SU-DHL-6 (cell line): ENCODE measurements at regions not wholly inside any gene's neighbourhood (a gene's known extent, or its start where the extent isn't known, plus 50 kb on each side); places are given as distances from the start of the nearest gene placed in this dataset.

Source experiments
- H2AFZ ChIP-seq: fragments of 200-600 bp; sonication (generic); 2 replicates; pipeline ENCODE4 v1.6.1; 2014; ENCODE audit warnings: low read depth, mild to moderate bottlenecking, moderate library complexity, mixed read lengths, antibody characterized with exemption, low read length; ENCODE audit not compliant: severe bottlenecking
- H3F3A ChIP-seq: fragments of 200-600 bp; shearing (Covaris generic); 2 replicates; pipeline ENCODE4 v1.6.0; 2016; ENCODE audit warnings: antibody characterized with exemption, mild to moderate bottlenecking; ENCODE audit not compliant: insufficient read depth
- H3K27ac ChIP-seq: fragments of 200-600 bp; sonication (generic); 2 replicates; pipeline ENCODE4 v1.5.1; 2016; ENCODE audit warnings: low read depth, mild to moderate bottlenecking, low read length, moderate library complexity, mixed read lengths
- H3K27me3 ChIP-seq: fragments of 200-600 bp; sonication (generic), shearing (Covaris generic); 2 replicates; pipeline ENCODE4 v1.6.0; 2014; ENCODE audit warnings: mild to moderate bottlenecking, low read length
- H3K36me3 ChIP-seq: fragments of 200-600 bp; sonication (generic); 2 replicates; pipeline ENCODE4 v1.6.1; 2014; ENCODE audit warnings: mild to moderate bottlenecking, low read length, mixed read lengths
- H3K4me2 ChIP-seq: fragments of 300-600, 200-600 bp; shearing (Covaris generic), sonication (generic); 2 replicates; pipeline ENCODE4 v1.6.0; 2014; ENCODE audit warnings: low read length, low read depth, mild to moderate bottlenecking; ENCODE audit not compliant: poor library complexity, severe bottlenecking
- H3K4me3 ChIP-seq: fragments of 200-600 bp; sonication (generic); 2 replicates; pipeline ENCODE4 v1.5.1; 2014; ENCODE audit warnings: antibody characterized with exemption, low read length, mild to moderate bottlenecking, mixed read lengths; ENCODE audit not compliant: insufficient read depth, poor library complexity, severe bottlenecking
- H3K79me2 ChIP-seq: fragments of 200-600 bp; sonication (generic); 2 replicates; pipeline ENCODE4 v1.6.1; 2014; ENCODE audit warnings: mild to moderate bottlenecking, low read length, moderate library complexity; ENCODE audit not compliant: insufficient read depth
- H3K9ac ChIP-seq: fragments of 200-600 bp; sonication (generic); 2 replicates; pipeline ENCODE4 v1.7.0; 2014; ENCODE audit warnings: mild to moderate bottlenecking, low read length
- H3K9me2 ChIP-seq: fragments of 200-600 bp; sonication (generic); replicated peaks from 2 replicates; pipeline ENCODE4 v1.6.1; 2014; ENCODE audit warnings: low read length; ENCODE audit not compliant: insufficient read depth
- H3K9me3 ChIP-seq: fragments of 200-600 bp; sonication (generic); 2 replicates; pipeline ENCODE4 v1.6.1; 2014; ENCODE audit warnings: low read length, mixed read lengths; ENCODE audit not compliant: insufficient read depth
- H4K20me1 ChIP-seq: fragments of 200-600 bp; sonication (generic); 2 replicates; pipeline ENCODE4 v1.6.1; 2014; ENCODE audit warnings: low read depth, mild to moderate bottlenecking, antibody characterized with exemption, low read length, moderate library complexity, mixed read lengths
- EZH2phosphoT487 ChIP-seq: fragments of 200-600 bp; sonication (generic), shearing (Covaris generic); conservative IDR thresholded peaks from 2 replicates; pipeline ENCODE4 v1.6.1; 2018; ENCODE audit warnings: mild to moderate bottlenecking, antibody characterized with exemption, low read length, moderate library complexity, mixed read lengths
- TF ChIP-seq, protein P1 (sequence below): fragments of 200-600 bp; sonication (generic); IDR thresholded peaks from one replicate; pipeline ENCODE4 v1.5.1; 2017; ENCODE audit warnings: antibody characterized with exemption, mild to moderate bottlenecking, low read length, moderate library complexity; ENCODE audit not compliant: insufficient read depth, poor library complexity, severe bottlenecking

DNA sequence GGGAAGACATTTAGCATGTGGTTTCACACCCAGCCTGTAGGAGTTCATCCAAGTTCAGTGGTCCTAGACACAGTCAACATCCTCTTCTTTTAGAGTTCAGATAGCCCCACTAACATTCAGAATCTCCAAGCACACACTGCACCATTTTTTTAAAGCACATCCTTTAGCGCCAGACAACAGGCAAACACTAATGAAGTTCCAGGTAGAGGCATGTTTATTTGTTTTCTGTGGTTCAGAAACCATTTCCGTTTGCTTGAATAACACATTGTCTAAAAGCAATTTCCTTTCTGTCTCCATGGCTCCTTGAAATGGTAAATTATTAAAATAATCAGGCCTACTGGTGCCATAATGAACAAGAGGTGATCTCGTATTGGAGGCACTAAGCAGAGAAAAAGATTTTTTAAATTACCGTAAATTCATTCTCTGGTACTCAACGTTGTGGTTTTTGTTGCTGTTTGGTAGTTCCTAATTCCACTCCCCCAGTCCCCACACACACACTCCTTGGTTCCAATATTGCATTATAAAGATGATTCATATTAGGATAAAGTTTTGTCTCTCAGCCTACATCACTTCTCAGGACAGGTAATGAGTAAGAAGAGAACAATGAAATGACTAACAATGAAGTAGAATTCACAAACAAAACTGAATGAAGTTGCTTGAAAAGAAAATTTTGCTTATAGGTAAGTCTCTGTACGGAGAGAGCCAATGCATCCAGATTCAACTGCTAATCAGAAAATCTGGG, 153.1 kb downstream of the PCSK1 start:
- H3K27ac ChIP-seq = no peak overlapping the region
- no peak overlapping the region for H3K4me2 ChIP-seq
- TF ChIP-seq, protein P1, sequence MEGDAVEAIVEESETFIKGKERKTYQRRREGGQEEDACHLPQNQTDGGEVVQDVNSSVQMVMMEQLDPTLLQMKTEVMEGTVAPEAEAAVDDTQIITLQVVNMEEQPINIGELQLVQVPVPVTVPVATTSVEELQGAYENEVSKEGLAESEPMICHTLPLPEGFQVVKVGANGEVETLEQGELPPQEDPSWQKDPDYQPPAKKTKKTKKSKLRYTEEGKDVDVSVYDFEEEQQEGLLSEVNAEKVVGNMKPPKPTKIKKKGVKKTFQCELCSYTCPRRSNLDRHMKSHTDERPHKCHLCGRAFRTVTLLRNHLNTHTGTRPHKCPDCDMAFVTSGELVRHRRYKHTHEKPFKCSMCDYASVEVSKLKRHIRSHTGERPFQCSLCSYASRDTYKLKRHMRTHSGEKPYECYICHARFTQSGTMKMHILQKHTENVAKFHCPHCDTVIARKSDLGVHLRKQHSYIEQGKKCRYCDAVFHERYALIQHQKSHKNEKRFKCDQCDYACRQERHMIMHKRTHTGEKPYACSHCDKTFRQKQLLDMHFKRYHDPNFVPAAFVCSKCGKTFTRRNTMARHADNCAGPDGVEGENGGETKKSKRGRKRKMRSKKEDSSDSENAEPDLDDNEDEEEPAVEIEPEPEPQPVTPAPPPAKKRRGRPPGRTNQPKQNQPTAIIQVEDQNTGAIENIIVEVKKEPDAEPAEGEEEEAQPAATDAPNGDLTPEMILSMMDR = no peak
- TF ChIP-seq EZH2phosphoT487 = no peak
- H3K36me3 ChIP-seq = no peaks in the 10 kb centered on the region
- H3K79me2 ChIP-seq = no peaks in the 10 kb centered on the region
- H3F3A ChIP-seq = no peaks in the 10 kb centered on the region
- H4K20me1 ChIP-seq = no peaks in the 10 kb centered on the region
- H3K4me3 ChIP-seq = no peak overlapping the region
- H3K9me2 ChIP-seq = no peaks in the 10 kb centered on the region
- no peaks in the 10 kb centered on the region for H3K27me3 ChIP-seq
- no peak overlapping the region for H3K9ac ChIP-seq
- no peaks in the 10 kb centered on the region for H3K9me3 ChIP-seq
- H2AFZ ChIP-seq = no peak overlapping the region

DNA sequence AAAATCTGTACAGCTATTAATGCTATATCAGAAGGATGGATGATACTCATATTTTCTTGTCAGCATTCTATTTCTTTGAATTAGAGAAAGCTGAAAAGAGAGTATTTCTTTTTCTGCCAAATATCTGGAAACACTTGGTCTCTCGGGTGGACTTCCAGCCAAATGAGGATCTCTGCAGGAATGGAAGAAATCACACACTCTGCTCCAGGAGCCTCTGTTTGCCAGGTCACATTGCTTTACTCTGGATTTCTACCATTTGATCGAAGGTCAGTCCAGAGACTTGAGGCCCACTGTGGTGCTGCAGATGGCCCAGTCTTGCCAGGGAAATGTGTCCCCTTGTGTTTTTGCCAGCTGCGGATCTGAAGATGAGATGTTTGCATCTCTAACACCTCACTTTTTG, 154.1 kb downstream of the PCSK1 start:
- H3K9me3 ChIP-seq = no peaks in the 10 kb centered on the region

DNA sequence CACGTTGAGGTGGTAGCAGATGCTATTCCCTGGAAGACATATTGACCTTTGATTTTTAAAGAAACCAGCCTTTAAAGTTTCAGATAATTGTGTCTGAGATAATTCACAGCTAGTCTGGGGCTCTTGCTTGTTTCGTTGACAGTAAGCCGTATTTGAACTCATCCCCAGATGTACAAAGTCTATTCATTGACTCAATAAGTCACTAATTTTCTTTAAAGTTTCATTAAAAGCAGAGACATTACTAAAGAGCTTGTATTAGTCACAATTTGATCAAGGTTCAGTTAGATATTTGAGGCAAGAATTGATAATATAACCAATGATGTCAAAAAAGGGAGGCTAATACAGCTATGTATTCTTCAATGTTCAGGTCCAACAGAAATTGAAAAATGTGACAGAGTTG, 158.0 kb downstream of the PCSK1 start:
- Histone ChIP-seq H3F3A (no peaks in the 10 kb centered on the region), H3K79me2 (no peaks in the 10 kb centered on the region), H3K9me2 (no peaks in the 10 kb centered on the region), H2AFZ (no peak overlapping the region), H3K36me3 (no peaks in the 10 kb centered on the region), H3K4me2 (no peak overlapping the region), H3K4me3 (no peak overlapping the region), H3K9me3 (no peaks in the 10 kb centered on the region), H4K20me1 (no peaks in the 10 kb centered on the region), H3K9ac (no peak overlapping the region), H3K27me3 (no peaks in the 10 kb centered on the region), H3K27ac (no peak overlapping the region)
- TF ChIP-seq, protein P1 = no peak
- no peak for TF ChIP-seq EZH2phosphoT487

More for the DNA sequence above, 154.1 kb downstream of the PCSK1 start:
- H3K9ac ChIP-seq = no peak overlapping the region
- TF ChIP-seq, protein P1 = no peak
- TF ChIP-seq EZH2phosphoT487 = no peak
- no peaks in the 10 kb centered on the region for H3K36me3 ChIP-seq
- no peak overlapping the region for H3K27ac ChIP-seq
- no peaks in the 10 kb centered on the region for H3K9me2 ChIP-seq
- no peaks in the 10 kb centered on the region for H3K27me3 ChIP-seq
- no peak overlapping the region for H3K4me3 ChIP-seq
- H4K20me1 ChIP-seq = no peaks in the 10 kb centered on the region
- no peaks in the 10 kb centered on the region for H3K79me2 ChIP-seq
- H2AFZ ChIP-seq = no peak overlapping the region
- H3K4me2 ChIP-seq = no peak overlapping the region
- H3F3A ChIP-seq = no peaks in the 10 kb centered on the region
